ENCODE measurements at regions not wholly inside any gene's neighbourhood (a gene's known extent, or its start where the extent isn't known, plus 50 kb on each side); places are given as distances from the start of the nearest gene placed in this dataset.

DNA sequence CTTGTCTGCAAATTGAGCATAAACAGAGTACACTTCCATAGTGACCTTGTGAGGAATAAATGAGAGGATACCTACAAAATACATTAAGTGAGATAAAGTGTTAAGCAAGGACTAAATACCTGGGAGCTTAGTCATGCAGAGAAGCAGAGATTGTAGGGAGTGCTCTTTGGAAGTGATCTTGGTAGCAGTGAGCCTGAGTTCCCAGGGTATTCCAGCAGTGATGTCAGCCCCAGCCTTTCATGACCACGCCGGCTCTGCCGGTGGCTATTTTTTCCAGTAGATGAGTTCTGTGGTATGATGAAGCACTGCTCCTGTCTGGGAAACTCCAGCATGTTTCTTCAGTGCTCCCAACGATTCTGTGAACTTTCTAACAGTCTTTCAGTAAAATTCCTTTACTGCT lies 391.5 kb upstream of the IGFBP7 start:
- TF ChIP-seq, protein P1, sequence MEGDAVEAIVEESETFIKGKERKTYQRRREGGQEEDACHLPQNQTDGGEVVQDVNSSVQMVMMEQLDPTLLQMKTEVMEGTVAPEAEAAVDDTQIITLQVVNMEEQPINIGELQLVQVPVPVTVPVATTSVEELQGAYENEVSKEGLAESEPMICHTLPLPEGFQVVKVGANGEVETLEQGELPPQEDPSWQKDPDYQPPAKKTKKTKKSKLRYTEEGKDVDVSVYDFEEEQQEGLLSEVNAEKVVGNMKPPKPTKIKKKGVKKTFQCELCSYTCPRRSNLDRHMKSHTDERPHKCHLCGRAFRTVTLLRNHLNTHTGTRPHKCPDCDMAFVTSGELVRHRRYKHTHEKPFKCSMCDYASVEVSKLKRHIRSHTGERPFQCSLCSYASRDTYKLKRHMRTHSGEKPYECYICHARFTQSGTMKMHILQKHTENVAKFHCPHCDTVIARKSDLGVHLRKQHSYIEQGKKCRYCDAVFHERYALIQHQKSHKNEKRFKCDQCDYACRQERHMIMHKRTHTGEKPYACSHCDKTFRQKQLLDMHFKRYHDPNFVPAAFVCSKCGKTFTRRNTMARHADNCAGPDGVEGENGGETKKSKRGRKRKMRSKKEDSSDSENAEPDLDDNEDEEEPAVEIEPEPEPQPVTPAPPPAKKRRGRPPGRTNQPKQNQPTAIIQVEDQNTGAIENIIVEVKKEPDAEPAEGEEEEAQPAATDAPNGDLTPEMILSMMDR (IDR thresholded peaks at IDR 0.05) = no peak
- TF ChIP-seq POLR2A (IDR thresholded peaks at IDR 0.05) = no peak
